ENCODE measurements at regions not wholly inside any gene's neighbourhood (a gene's known extent, or its start where the extent isn't known, plus 50 kb on each side); places are given as distances from the start of the nearest gene placed in this dataset.

- TF ChIP-seq CTCF (IDR thresholded peaks at IDR 0.05; ENCODE audit: unreplicated experiment): no peak
- H3K4me1 Mint-ChIP-seq (ENCODE audit: unreplicated experiment): no peaks in the 10 kb centered on the region
Observed at GRCh38 chr11:106322106-106322505, 244.6 kb downstream of the AASDHPPT start.

GRCh38 chr11:106326087-106326486, 248.6 kb downstream of the AASDHPPT start:
- DNase-seq (ENCODE audit: low spot score): no peak
- H3K27ac Mint-ChIP-seq (ENCODE audit: unreplicated experiment): no peak overlapping the region
- no peaks in the 10 kb centered on the region for H3K4me1 Mint-ChIP-seq (ENCODE audit: unreplicated experiment)
- TF ChIP-seq CTCF (IDR thresholded peaks at IDR 0.05; ENCODE audit: unreplicated experiment): no peak
- H3K4me3 Mint-ChIP-seq (ENCODE audit: unreplicated experiment): no peak overlapping the region
- H3K9me3 Mint-ChIP-seq (ENCODE audit: unreplicated experiment): peaks cover 5% of the 10 kb centered on the region
- no peaks in the 10 kb centered on the region for H3K27me3 Mint-ChIP-seq (ENCODE audit: unreplicated experiment)
- no peaks in the 10 kb centered on the region for H3K36me3 Mint-ChIP-seq (ENCODE audit: low read depth, unreplicated experiment)

More at GRCh38 chr11:106322106-106322505, 244.6 kb downstream of the AASDHPPT start:
- H3K4me3 Mint-ChIP-seq (ENCODE audit: unreplicated experiment): no peak overlapping the region
- no peaks in the 10 kb centered on the region for H3K36me3 Mint-ChIP-seq (ENCODE audit: low read depth, unreplicated experiment)
- no peaks in the 10 kb centered on the region for H3K27me3 Mint-ChIP-seq (ENCODE audit: unreplicated experiment)
- DNase-seq (ENCODE audit: low spot score): no peak
- peaks cover 5% of the 10 kb centered on the region for H3K9me3 Mint-ChIP-seq (ENCODE audit: unreplicated experiment)
- no peak overlapping the region for H3K27ac Mint-ChIP-seq (ENCODE audit: unreplicated experiment)

GRCh38 chr11:106327134-106327533, 249.7 kb downstream of the AASDHPPT start:
- Mint-ChIP-seq H3K27me3 (ENCODE audit: unreplicated experiment) (no peaks in the 10 kb centered on the region), H3K4me3 (ENCODE audit: unreplicated experiment) (no peak overlapping the region), H3K27ac (ENCODE audit: unreplicated experiment) (no peak overlapping the region), H3K4me1 (ENCODE audit: unreplicated experiment) (no peaks in the 10 kb centered on the region), H3K36me3 (ENCODE audit: low read depth, unreplicated experiment) (no peaks in the 10 kb centered on the region), H3K9me3 (ENCODE audit: unreplicated experiment) (no peaks in the 10 kb centered on the region)
- no peak for TF ChIP-seq CTCF (IDR thresholded peaks at IDR 0.05; ENCODE audit: unreplicated experiment)
- DNase-seq (ENCODE audit: low spot score): no peak

GRCh38 chr11:106327637-106328036, 250.2 kb downstream of the AASDHPPT start:
- Mint-ChIP-seq H3K27ac (ENCODE audit: unreplicated experiment) (no peak overlapping the region), H3K27me3 (ENCODE audit: unreplicated experiment) (no peaks in the 10 kb centered on the region), H3K9me3 (ENCODE audit: unreplicated experiment) (no peaks in the 10 kb centered on the region), H3K4me1 (ENCODE audit: unreplicated experiment) (no peaks in the 10 kb centered on the region), H3K36me3 (ENCODE audit: low read depth, unreplicated experiment) (no peaks in the 10 kb centered on the region), H3K4me3 (ENCODE audit: unreplicated experiment) (no peak overlapping the region)
- TF ChIP-seq CTCF (IDR thresholded peaks at IDR 0.05; ENCODE audit: unreplicated experiment): no peak
- no peak for DNase-seq (ENCODE audit: low spot score)

- no peaks in the 10 kb centered on the region for H3K27me3 Mint-ChIP-seq (ENCODE audit: unreplicated experiment)
Observed at GRCh38 chr11:106329273-106330018, 252.0 kb downstream of the AASDHPPT start.

More at GRCh38 chr11:106329273-106330018, 252.0 kb downstream of the AASDHPPT start:
- no peaks in the 10 kb centered on the region for H3K9me3 Mint-ChIP-seq (ENCODE audit: unreplicated experiment)
- no peak overlapping the region for H3K4me3 Mint-ChIP-seq (ENCODE audit: unreplicated experiment)
- no peaks in the 10 kb centered on the region for H3K36me3 Mint-ChIP-seq (ENCODE audit: low read depth, unreplicated experiment)
- no peak overlapping the region for H3K27ac Mint-ChIP-seq (ENCODE audit: unreplicated experiment)
- TF ChIP-seq CTCF (IDR thresholded peaks at IDR 0.05; ENCODE audit: unreplicated experiment): no peak
- DNase-seq (ENCODE audit: low spot score): no peak
- H3K4me1 Mint-ChIP-seq (ENCODE audit: unreplicated experiment): no peaks in the 10 kb centered on the region

Measured in endothelial cell (in vitro differentiated cells).